Mesenchymal stem cell (in vitro differentiated cells and primary cell): ENCODE measurements at regions not wholly inside any gene's neighbourhood (a gene's known extent, or its start where the extent isn't known, plus 50 kb on each side); places are given as distances from the start of the nearest gene placed in this dataset.

Experiments used
- DNase-seq: peaks from one replicate; pipeline ENCODE4 v3.0.0-alpha.2; 2013
- H2AFZ ChIP-seq: one replicate; pipeline ENCODE4 v1.6.1; 2013; ENCODE audit warnings: low read depth, mild to moderate bottlenecking, control low read depth, inconsistent platforms, low read length, moderate library complexity
- H2AK5ac ChIP-seq: 2 replicates; pipeline ENCODE4 v1.6.1; 2013; ENCODE audit warnings: low read length, moderate library complexity, mild to moderate bottlenecking, inconsistent platforms; ENCODE audit not compliant: severe bottlenecking
- H2BK120ac ChIP-seq: one replicate; pipeline ENCODE4 v1.6.1; 2013; ENCODE audit warnings: low read depth, mild to moderate bottlenecking, inconsistent platforms, low read length, moderate library complexity
- H2BK12ac ChIP-seq, 2 experiments: one replicate each; pipeline ENCODE4 v1.6.1; 2013; ENCODE audit warnings: inconsistent platforms in 2 of 2, low read length in 2 of 2, mild to moderate bottlenecking in 2 of 2, moderate library complexity in 2 of 2, control low read depth in 1 of 2
- H2BK15ac ChIP-seq: one replicate; pipeline ENCODE4 v1.6.1; 2013; ENCODE audit warnings: mild to moderate bottlenecking, low read depth, inconsistent platforms; ENCODE audit not compliant: poor library complexity, severe bottlenecking
- H2BK5ac ChIP-seq: 2 replicates; pipeline ENCODE4 v1.6.1; 2013; ENCODE audit warnings: low read depth, mild to moderate bottlenecking, low read length, control low read depth, inconsistent platforms; ENCODE audit not compliant: poor library complexity, severe bottlenecking
- H3K14ac ChIP-seq, 2 experiments: one replicate each; pipeline ENCODE4 v1.6.1; 2013; ENCODE audit warnings: inconsistent platforms in 2 of 2, low read length in 2 of 2, control low read depth in 1 of 2, mild to moderate bottlenecking in 1 of 2, moderate library complexity in 1 of 2
- H3K18ac ChIP-seq, 2 experiments: one replicate each; pipeline ENCODE4 v1.6.1; 2013; ENCODE audit warnings: inconsistent platforms in 2 of 2, low read length in 2 of 2, control low read depth in 1 of 2, low read depth in 1 of 2, mild to moderate bottlenecking in 1 of 2
- H3K23ac ChIP-seq, 2 experiments: one replicate each; pipeline ENCODE4 v1.6.1; 2013; ENCODE audit warnings: inconsistent platforms in 2 of 2, low read length in 2 of 2, mild to moderate bottlenecking in 2 of 2, moderate library complexity in 2 of 2, control low read depth in 1 of 2
- H3K27ac ChIP-seq: 2 replicates; pipeline ENCODE4 v1.5.1; 2013; ENCODE audit warnings: mild to moderate bottlenecking, moderate library complexity, low read length, control low read depth, inconsistent platforms; ENCODE audit not compliant: poor library complexity, severe bottlenecking
- H3K27me3 ChIP-seq, 2 experiments: 2 replicates each; pipeline versions ENCODE4 v1.6.1 to v1.7.0; 2013; ENCODE audit warnings: low read length in 2 of 2, mild to moderate bottlenecking in 2 of 2, moderate library complexity in 2 of 2, control low read depth in 1 of 2, inconsistent platforms in 1 of 2; ENCODE audit not compliant: control insufficient read depth in 1 of 2, insufficient read depth in 1 of 2
- H3K36me3 ChIP-seq, 2 experiments: 2 replicates each; pipeline versions ENCODE4 v1.6.1 to v1.7.0; 2013; ENCODE audit warnings: low read length in 2 of 2, control low read depth in 1 of 2, inconsistent platforms in 1 of 2, low read depth in 1 of 2, mild to moderate bottlenecking in 1 of 2; ENCODE audit not compliant: insufficient read depth in 2 of 2, control insufficient read depth in 1 of 2
- H3K4ac ChIP-seq, 2 experiments: one replicate each; pipeline ENCODE4 v1.6.1; 2013; ENCODE audit warnings: inconsistent platforms in 2 of 2, low read length in 2 of 2, mild to moderate bottlenecking in 2 of 2, moderate library complexity in 2 of 2, control low read depth in 1 of 2, low read depth in 1 of 2
- H3K4me1 ChIP-seq: 2 replicates; pipeline ENCODE4 v1.6.1; 2013; ENCODE audit warnings: low read depth, low read length, control low read depth; ENCODE audit not compliant: control insufficient read depth, insufficient read depth
- H3K4me2 ChIP-seq: 2 replicates; pipeline ENCODE4 v1.6.1; 2013; ENCODE audit warnings: low read length, mild to moderate bottlenecking, inconsistent platforms; ENCODE audit not compliant: poor library complexity, severe bottlenecking
- H3K4me3 ChIP-seq, 2 experiments: 2 replicates each; pipeline versions ENCODE4 v1.5.1 to v1.7.0; 2013; ENCODE audit warnings: low read length in 2 of 2, mild to moderate bottlenecking in 2 of 2, control low read depth in 1 of 2, low read depth in 1 of 2; ENCODE audit not compliant: insufficient read depth in 1 of 2
- H3K79me1 ChIP-seq: replicated peaks from 2 replicates; pipeline ENCODE4 v1.6.1; 2013; ENCODE audit warnings: mild to moderate bottlenecking, control low read depth, low read length, inconsistent platforms; ENCODE audit not compliant: poor library complexity, severe bottlenecking
- H3K9ac ChIP-seq: 2 replicates; pipeline ENCODE4 v1.7.0; 2013; ENCODE audit warnings: mild to moderate bottlenecking, low read length, moderate library complexity
- H3K9me3 ChIP-seq: 2 replicates; pipeline ENCODE4 v1.7.0; 2013; ENCODE audit warnings: mild to moderate bottlenecking, low read length; ENCODE audit not compliant: control insufficient read depth
- H4K8ac ChIP-seq: one replicate; pipeline ENCODE4 v1.6.1; 2013; ENCODE audit warnings: inconsistent platforms, mild to moderate bottlenecking, low read length, moderate library complexity
- H4K91ac ChIP-seq: one replicate; pipeline ENCODE4 v1.6.1; 2013; ENCODE audit warnings: mild to moderate bottlenecking, low read length, inconsistent platforms
- WGBS: methylation state at CpG from one replicate; pipeline ENCODE4 v1.1.7; 2013; ENCODE audit warnings: mixed read lengths; 5-methylcytosine and 5-hydroxymethylcytosine counted together

DNA sequence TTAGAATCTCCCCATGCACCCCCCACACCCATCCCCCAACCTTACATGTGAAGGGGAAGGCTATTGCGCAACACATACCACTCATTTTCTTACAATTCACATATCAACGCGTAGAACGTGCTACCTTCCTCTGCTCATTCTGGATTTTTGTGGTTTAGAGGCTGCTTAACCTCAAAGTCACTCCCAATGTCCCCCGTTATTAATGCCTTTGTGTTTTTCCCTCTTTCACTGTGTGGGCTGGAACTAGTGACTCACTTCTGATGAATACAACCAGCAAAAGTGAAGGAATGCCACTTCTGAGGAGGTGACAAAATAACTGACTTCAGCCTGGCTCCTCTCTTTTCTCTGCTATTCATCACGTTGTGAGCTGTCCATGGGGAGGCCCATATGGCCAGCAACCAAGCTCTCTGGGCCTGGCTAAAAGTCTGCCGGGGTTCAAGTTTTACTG is 342.5 kb upstream of the NXPH2 start:
- Histone ChIP-seq H4K91ac (no peak overlapping the region), H3K18ac (no peak overlapping the region), H4K8ac (no peak overlapping the region), H3K23ac (no peak overlapping the region), H3K36me3 (no peaks in the 10 kb centered on the region), H3K4me1 (no peaks in the 10 kb centered on the region), H2BK120ac (no peak overlapping the region), H3K9ac (no peak overlapping the region), H3K9me3 (peaks cover 4% of the 10 kb centered on the region), H3K4me3 (peak overlapping the region in 1 of 2 experiments; percentile 8), H3K79me1 (no peaks in the 10 kb centered on the region), H3K14ac (no peak overlapping the region), H3K27ac (peak overlapping the region; percentile 26), H2AK5ac (no peak overlapping the region), H2AFZ (no peak overlapping the region), H2BK15ac (no peak overlapping the region), H2BK12ac (no peak overlapping the region), H3K4me2 (no peak overlapping the region), H3K27me3 (no peaks in the 10 kb centered on the region), H2BK5ac (no peak overlapping the region), H3K4ac (no peak overlapping the region)
- 23% methylated on average over 6 of the region's 7 CpGs for WGBS
- DNase-seq = peak; percentile 75

DNA sequence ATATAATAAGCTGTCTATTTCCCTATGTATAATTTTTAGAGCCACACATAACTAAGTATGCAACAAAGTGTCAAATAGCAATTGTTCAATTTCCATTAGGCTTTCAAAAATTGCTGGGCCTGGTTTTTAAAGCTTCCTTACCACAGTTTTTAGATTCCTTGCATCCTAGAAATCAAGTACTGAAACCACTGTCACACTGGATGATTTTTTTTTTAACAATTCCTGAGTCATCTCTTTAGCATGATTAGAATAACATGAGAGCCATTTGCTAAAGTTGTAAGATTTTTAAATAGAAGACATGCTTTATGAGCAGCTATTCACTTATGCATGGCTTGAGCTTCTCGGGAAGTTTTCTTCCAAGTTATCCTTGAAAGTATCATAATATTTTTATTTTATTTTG is 319.5 kb upstream of the NXPH2 start:
- Histone ChIP-seq H3K9me3 (no peaks in the 10 kb centered on the region), H3K23ac (no peak overlapping the region)
- no peak for DNase-seq

DNA sequence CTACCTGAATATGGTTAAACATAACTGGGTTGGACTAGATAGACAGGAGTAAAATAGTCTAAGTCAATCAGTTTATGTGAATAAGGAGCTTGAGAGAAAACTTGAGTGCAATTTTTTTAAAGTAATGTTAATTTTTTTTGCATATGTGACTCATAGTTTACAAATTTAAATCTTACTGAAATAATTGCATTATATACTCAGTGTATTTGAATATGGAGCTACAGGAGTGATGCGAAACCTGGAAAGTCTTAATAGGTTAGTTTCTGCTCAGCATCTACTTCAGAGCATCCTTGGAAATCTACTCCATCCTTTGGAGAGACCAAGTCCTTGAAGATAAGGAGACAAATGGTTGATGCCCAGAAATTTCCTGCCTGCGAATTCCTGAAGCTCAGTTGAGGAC is 318.8 kb upstream of the NXPH2 start:
- DNase-seq = no peak
- Histone ChIP-seq H3K9me3 (no peaks in the 10 kb centered on the region), H4K8ac (no peak overlapping the region), H4K91ac (no peak overlapping the region), H2BK12ac (no peak overlapping the region), H3K4me2 (no peak overlapping the region), H3K14ac (no peak overlapping the region), H2BK5ac (no peak overlapping the region), H2AK5ac (no peak overlapping the region), H3K4me3 (no peak overlapping the region), H2BK15ac (no peak overlapping the region), H2AFZ (no peak overlapping the region), H3K36me3 (no peaks in the 10 kb centered on the region), H3K27me3 (no peaks in the 10 kb centered on the region), H3K18ac (no peak overlapping the region), H3K9ac (no peak overlapping the region), H3K79me1 (no peaks in the 10 kb centered on the region), H3K27ac (no peak overlapping the region), H2BK120ac (no peak overlapping the region), H3K4me1 (no peaks in the 10 kb centered on the region), H3K23ac (no peak overlapping the region), H3K4ac (no peak overlapping the region)
- 100% methylated on average over 1 of the region's 2 CpGs for WGBS

More for the DNA sequence above, 319.5 kb upstream of the NXPH2 start:
- H3K4me2 ChIP-seq = no peak overlapping the region
- no peak overlapping the region for H2BK12ac ChIP-seq
- no peaks in the 10 kb centered on the region for H3K79me1 ChIP-seq
- H3K14ac ChIP-seq = no peak overlapping the region
- no peak overlapping the region for H2AFZ ChIP-seq
- H3K4me3 ChIP-seq = no peak overlapping the region
- H3K36me3 ChIP-seq = no peaks in the 10 kb centered on the region
- H2BK5ac ChIP-seq = no peak overlapping the region
- H4K91ac ChIP-seq = no peak overlapping the region
- no peak overlapping the region for H4K8ac ChIP-seq
- H3K4ac ChIP-seq = no peak overlapping the region
- no peak overlapping the region for H2BK120ac ChIP-seq
- H3K4me1 ChIP-seq = no peaks in the 10 kb centered on the region
- no peak overlapping the region for H2BK15ac ChIP-seq
- H3K18ac ChIP-seq = no peak overlapping the region
- no CpG with 5 or more reads among the region's 1 CpG for WGBS
- no peak overlapping the region for H3K27ac ChIP-seq
- no peak overlapping the region for H3K9ac ChIP-seq
- no peaks in the 10 kb centered on the region for H3K27me3 ChIP-seq
- no peak overlapping the region for H2AK5ac ChIP-seq

DNA sequence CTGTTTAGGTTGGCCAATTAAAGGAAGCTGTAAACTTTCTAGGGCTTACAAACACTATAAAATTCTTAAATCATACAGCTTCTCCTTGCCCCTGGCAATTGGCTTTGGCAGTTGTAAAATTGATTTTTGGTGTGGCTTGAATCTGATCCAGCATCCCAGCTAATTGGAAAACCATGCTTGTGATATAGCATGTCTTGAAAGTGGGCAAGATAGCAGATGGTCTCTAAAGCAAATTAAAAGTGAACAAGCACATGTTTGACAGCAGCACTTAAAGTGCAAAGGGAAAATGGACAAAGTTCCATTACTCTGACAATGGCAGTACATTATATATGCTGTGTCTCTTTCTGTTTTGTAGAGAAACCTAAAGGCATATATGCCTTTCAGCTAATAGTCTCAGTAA is 302.9 kb upstream of the NXPH2 start:
- H2AK5ac ChIP-seq = no peak overlapping the region
- no peaks in the 10 kb centered on the region for H3K27me3 ChIP-seq

More for the DNA sequence above, 302.9 kb upstream of the NXPH2 start:
- H4K91ac ChIP-seq = no peak overlapping the region
- no peak for DNase-seq
- no peaks in the 10 kb centered on the region for H3K36me3 ChIP-seq
- no peak overlapping the region for H2BK5ac ChIP-seq
- no peaks in the 10 kb centered on the region for H3K9me3 ChIP-seq
- no peak overlapping the region for H2BK15ac ChIP-seq
- no peak overlapping the region for H3K4me2 ChIP-seq
- no peak overlapping the region for H3K23ac ChIP-seq
- no peak overlapping the region for H2BK12ac ChIP-seq
- no peak overlapping the region for H3K14ac ChIP-seq
- H3K9ac ChIP-seq = no peak overlapping the region
- no peak overlapping the region for H4K8ac ChIP-seq
- H2AFZ ChIP-seq = no peak overlapping the region
- H3K18ac ChIP-seq = no peak overlapping the region
- no peaks in the 10 kb centered on the region for H3K4me1 ChIP-seq
- no peak overlapping the region for H2BK120ac ChIP-seq
- no peak overlapping the region for H3K27ac ChIP-seq
- no peaks in the 10 kb centered on the region for H3K79me1 ChIP-seq
- H3K4me3 ChIP-seq = no peak overlapping the region
- no peak overlapping the region for H3K4ac ChIP-seq
